ENCODE measurements at regions not wholly inside any gene's neighbourhood (a gene's known extent, or its start where the extent isn't known, plus 50 kb on each side); places are given as distances from the start of the nearest gene placed in this dataset.

DNA sequence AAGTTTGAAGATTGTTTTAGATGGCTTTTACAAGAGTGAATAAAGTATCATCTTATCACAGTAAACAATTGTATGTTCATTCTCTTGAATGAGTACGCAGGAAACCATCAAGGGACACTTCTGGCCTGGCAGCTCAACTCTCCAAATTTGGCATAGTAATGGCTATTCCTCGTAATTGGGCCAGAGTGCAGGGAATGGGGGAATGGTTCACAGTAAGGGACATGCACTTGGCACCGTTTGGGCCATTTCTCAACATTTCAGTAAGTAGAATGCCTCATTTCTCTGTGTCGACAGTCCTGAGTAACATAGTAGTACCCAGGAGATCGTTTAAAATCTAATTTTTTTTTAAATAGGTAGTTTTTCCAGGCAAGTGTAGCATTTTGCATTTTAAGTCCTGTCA lies 309.6 kb downstream of the KCNJ2 start:
- H3K36me3 ChIP-seq (ENCODE audit: control insufficient read depth in 4 of 4, insufficient read depth in 3 of 4, low read depth in 1 of 4, low read length in 3 of 4), result no peaks in the 10 kb centered on the region
- H3K9ac ChIP-seq (ENCODE audit: low read depth in 1 of 2, low read length in 2 of 2), result no peak overlapping the region
- H3K27ac ChIP-seq (ENCODE audit: low read depth in 1 of 2, low read length in 2 of 2), result no peak overlapping the region
- no peak overlapping the region for H3K4me3 ChIP-seq (ENCODE audit: low read depth in 1 of 3, low read length in 3 of 3)
- no peaks in the 10 kb centered on the region for H3K27me3 ChIP-seq (ENCODE audit: control insufficient read depth in 4 of 4, insufficient read depth in 4 of 4, low read length in 3 of 4)
- no peak for TF ChIP-seq ATF3 (IDR thresholded peaks at IDR 0.05)
- TF ChIP-seq HNF4A (conservative IDR thresholded peaks at IDR 0.05), result no peak
- TF ChIP-seq GABPA (IDR thresholded peaks at IDR 0.05 in 1 of 2, conservative IDR thresholded peaks at IDR 0.05 in 1 of 2), result no peak
- 70% methylated on average over 5 of the region's 5 CpGs for WGBS
- no peak for DNase-seq (ENCODE audit: low spot score)
- peaks cover 0 to 1% (median 0%) of the 10 kb centered on the region in 4 donors for H3K9me3 ChIP-seq (ENCODE audit: control insufficient read depth in 4 of 4, low read length in 3 of 4)
- H3K4me1 ChIP-seq (ENCODE audit: control insufficient read depth in 4 of 4, insufficient read depth in 4 of 4, low read length in 3 of 4), result no peaks in the 10 kb centered on the region

DNA sequence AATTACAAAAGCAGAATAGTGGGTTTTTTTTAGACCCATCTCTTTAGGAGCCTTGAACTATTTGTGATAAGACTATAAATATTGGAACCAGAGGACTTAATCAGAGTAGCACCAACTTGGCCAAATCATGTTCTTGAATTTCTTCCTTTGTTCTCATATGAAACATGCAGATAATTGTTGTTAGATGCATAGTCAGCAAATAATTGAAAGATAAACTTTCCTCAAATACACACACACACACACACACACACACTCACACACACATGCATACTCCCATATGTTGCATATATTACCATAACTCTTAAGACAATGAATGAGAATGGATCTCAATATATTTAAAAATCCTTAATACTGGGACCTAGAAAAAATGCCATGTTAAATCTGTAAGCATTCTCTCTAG lies 310.4 kb downstream of the KCNJ2 start:
- Histone ChIP-seq H3K27ac (ENCODE audit: low read depth in 1 of 2, low read length in 2 of 2) (no peak overlapping the region), H3K9me3 (ENCODE audit: control insufficient read depth in 4 of 4, low read length in 3 of 4) (peaks cover 0 to 2% (median under 1%) of the 10 kb centered on the region in 4 donors), H3K4me3 (ENCODE audit: low read depth in 1 of 3, low read length in 3 of 3) (no peak overlapping the region), H3K27me3 (ENCODE audit: control insufficient read depth in 4 of 4, insufficient read depth in 4 of 4, low read length in 3 of 4) (no peaks in the 10 kb centered on the region), H3K4me1 (ENCODE audit: control insufficient read depth in 4 of 4, insufficient read depth in 4 of 4, low read length in 3 of 4) (no peaks in the 10 kb centered on the region), H3K9ac (ENCODE audit: low read depth in 1 of 2, low read length in 2 of 2) (no peak overlapping the region), H3K36me3 (ENCODE audit: control insufficient read depth in 4 of 4, insufficient read depth in 3 of 4, low read depth in 1 of 4, low read length in 3 of 4) (no peaks in the 10 kb centered on the region)
- DNase-seq (ENCODE audit: low spot score), result no peak
- TF ChIP-seq MAX (IDR thresholded peaks at IDR 0.05) (no peak), GABPA (IDR thresholded peaks at IDR 0.05 in 1 of 2, conservative IDR thresholded peaks at IDR 0.05 in 1 of 2) (no peak), YY1 (IDR thresholded peaks at IDR 0.05) (no peak)

GRCh38 chr17:70483624-70484023 lies 314.3 kb downstream of the KCNJ2 start:
- Histone ChIP-seq H3K9ac (ENCODE audit: low read depth in 1 of 2, low read length in 2 of 2) (no peak overlapping the region), H3K27me3 (ENCODE audit: control insufficient read depth in 4 of 4, insufficient read depth in 4 of 4, low read length in 3 of 4) (no peaks in the 10 kb centered on the region), H3K36me3 (ENCODE audit: control insufficient read depth in 4 of 4, insufficient read depth in 3 of 4, low read depth in 1 of 4, low read length in 3 of 4) (no peaks in the 10 kb centered on the region), H3K27ac (ENCODE audit: low read depth in 1 of 2, low read length in 2 of 2) (no peak overlapping the region), H3K4me1 (ENCODE audit: control insufficient read depth in 4 of 4, insufficient read depth in 4 of 4, low read length in 3 of 4) (no peaks in the 10 kb centered on the region), H3K9me3 (ENCODE audit: control insufficient read depth in 4 of 4, low read length in 3 of 4) (peaks cover 0 to 2% (median 0%) of the 10 kb centered on the region in 4 donors), H3K4me3 (ENCODE audit: low read depth in 1 of 3, low read length in 3 of 3) (no peak overlapping the region)
- no peak for DNase-seq (ENCODE audit: low spot score)
- TF ChIP-seq JUND (IDR thresholded peaks at IDR 0.05), result no peak
- no peak for TF ChIP-seq CTCF (IDR thresholded peaks at IDR 0.05; ENCODE audit: low read depth, low read length, missing input control)
- TF ChIP-seq EGR1 (IDR thresholded peaks at IDR 0.05; ENCODE audit: low read depth in 2 of 2), result no peak
- TF ChIP-seq TAF1 (conservative IDR thresholded peaks at IDR 0.05), result no peak
- TF ChIP-seq HNF4G (IDR thresholded peaks at IDR 0.05), result no peak
- TF ChIP-seq RXRA (IDR thresholded peaks at IDR 0.05), result no peak
- TF ChIP-seq ZBTB33 (IDR thresholded peaks at IDR 0.05), result no peak
- no peak for TF ChIP-seq FOXA2 (IDR thresholded peaks at IDR 0.05)
- no peak for TF ChIP-seq MAX (IDR thresholded peaks at IDR 0.05)
- no peak for TF ChIP-seq SP1 (IDR thresholded peaks at IDR 0.05)
- TF ChIP-seq RAD21 (IDR thresholded peaks at IDR 0.05), result no peak
- no peak for TF ChIP-seq ATF3 (IDR thresholded peaks at IDR 0.05)
- TF ChIP-seq HNF4A (conservative IDR thresholded peaks at IDR 0.05), result no peak
- no peak for TF ChIP-seq GABPA (IDR thresholded peaks at IDR 0.05 in 1 of 2, conservative IDR thresholded peaks at IDR 0.05 in 1 of 2)
- no peak for TF ChIP-seq NR2F2 (IDR thresholded peaks at IDR 0.05)
- 85% methylated on average over 3 of the region's 3 CpGs for WGBS

Data from liver (tissue), 8 donors.